GM18519 (cell line): ENCODE measurements at regions not wholly inside any gene's neighbourhood (a gene's known extent, or its start where the extent isn't known, plus 50 kb on each side); places are given as distances from the start of the nearest gene placed in this dataset.
"Not testable (repeated sequence)": the region's sequence is repeated elsewhere in the genome, so short reads cannot be mapped to it uniquely, and the experiment has no call there.

ENCODE experiments used
- ATAC-seq: cut with Tn5 transposase; IDR thresholded peaks from one replicate; pipeline ENCODE4 v1.9.1; 2021; ENCODE audit warnings: mild to moderate bottlenecking, moderate library complexity; ENCODE audit not compliant: unreplicated experiment, low FRiP score

GRCh38 chr10:57715233-57715632, 552.5 kb downstream of the IPMK start:
- no peak for ATAC-seq

GRCh38 chr10:57707300-57707658, 560.4 kb downstream of the IPMK start:
- ATAC-seq: no peak

- ATAC-seq: no peak
These were observed 561.0 kb downstream of the IPMK start for GRCh38 chr10:57706576-57707299.

- ATAC-seq: no peak
These were observed 561.7 kb downstream of the IPMK start for GRCh38 chr10:57706016-57706415.

- no peak for ATAC-seq
These were observed 567.8 kb downstream of the IPMK start for GRCh38 chr10:57699944-57700343.

GRCh38 chr10:57696641-57697040, 571.1 kb downstream of the IPMK start:
- no peak for ATAC-seq

- ATAC-seq: no peak
These were observed 572.6 kb downstream of the IPMK start for GRCh38 chr10:57694956-57695608.

GRCh38 chr10:57692255-57692980, 575.3 kb downstream of the IPMK start:
- ATAC-seq: no peak

- ATAC-seq: no peak
These were observed 577.9 kb downstream of the IPMK start for GRCh38 chr10:57689596-57690297.

- no peak for ATAC-seq
These were observed 587.8 kb downstream of the IPMK start for GRCh38 chr10:57679916-57680315.

GRCh38 chr10:57675125-57675524, 592.6 kb downstream of the IPMK start:
- no peak for ATAC-seq

GRCh38 chr10:57673446-57673960, 594.2 kb downstream of the IPMK start:
- no peak for ATAC-seq

GRCh38 chr10:57664815-57665214, 602.9 kb downstream of the IPMK start:
- no peak for ATAC-seq

- no peak for ATAC-seq
These were observed 604.3 kb downstream of the IPMK start for GRCh38 chr10:57663401-57663800.

GRCh38 chr10:57661206-57661605, 606.5 kb downstream of the IPMK start:
- no peak for ATAC-seq

- peak; percentile 95 for ATAC-seq
These were observed 610.4 kb downstream of the IPMK start for GRCh38 chr10:57657164-57657765.

- ATAC-seq: no peak
These were observed 612.8 kb downstream of the IPMK start for GRCh38 chr10:57654856-57655255.

- not testable (repeated sequence) for ATAC-seq
These were observed 622.6 kb downstream of the IPMK start for GRCh38 chr10:57645108-57645507.

GRCh38 chr10:57638411-57638810, 629.3 kb downstream of the IPMK start:
- ATAC-seq: no peak

- no peak for ATAC-seq
These were observed 639.0 kb downstream of the IPMK start for GRCh38 chr10:57628592-57629284.
